ENCODE measurements at regions not wholly inside any gene's neighbourhood (a gene's known extent, or its start where the extent isn't known, plus 50 kb on each side); places are given as distances from the start of the nearest gene placed in this dataset.

DNA sequence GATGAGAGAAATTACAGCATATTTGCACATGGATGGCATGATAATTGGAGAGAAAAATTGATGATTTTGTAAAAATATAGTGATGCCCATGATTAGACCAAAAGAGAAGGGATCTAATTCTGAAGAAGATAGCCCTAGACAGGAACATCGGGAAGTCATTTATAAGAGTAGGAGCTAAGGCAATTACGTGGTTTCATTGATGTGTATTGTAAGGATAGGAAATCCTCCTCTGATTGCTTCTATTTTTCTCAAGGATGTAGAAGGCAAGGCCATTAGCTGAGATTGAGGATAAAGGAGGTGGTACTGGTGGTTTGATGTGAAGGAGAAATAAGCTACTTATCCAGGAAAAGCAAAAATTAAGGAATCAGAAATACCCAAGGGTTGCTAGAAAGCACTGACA is 176.5 kb upstream of the SOX11 start:
- H3K4me3 ChIP-seq (ENCODE audit: low read depth, low read length): no peak overlapping the region
- TF ChIP-seq, protein P1, sequence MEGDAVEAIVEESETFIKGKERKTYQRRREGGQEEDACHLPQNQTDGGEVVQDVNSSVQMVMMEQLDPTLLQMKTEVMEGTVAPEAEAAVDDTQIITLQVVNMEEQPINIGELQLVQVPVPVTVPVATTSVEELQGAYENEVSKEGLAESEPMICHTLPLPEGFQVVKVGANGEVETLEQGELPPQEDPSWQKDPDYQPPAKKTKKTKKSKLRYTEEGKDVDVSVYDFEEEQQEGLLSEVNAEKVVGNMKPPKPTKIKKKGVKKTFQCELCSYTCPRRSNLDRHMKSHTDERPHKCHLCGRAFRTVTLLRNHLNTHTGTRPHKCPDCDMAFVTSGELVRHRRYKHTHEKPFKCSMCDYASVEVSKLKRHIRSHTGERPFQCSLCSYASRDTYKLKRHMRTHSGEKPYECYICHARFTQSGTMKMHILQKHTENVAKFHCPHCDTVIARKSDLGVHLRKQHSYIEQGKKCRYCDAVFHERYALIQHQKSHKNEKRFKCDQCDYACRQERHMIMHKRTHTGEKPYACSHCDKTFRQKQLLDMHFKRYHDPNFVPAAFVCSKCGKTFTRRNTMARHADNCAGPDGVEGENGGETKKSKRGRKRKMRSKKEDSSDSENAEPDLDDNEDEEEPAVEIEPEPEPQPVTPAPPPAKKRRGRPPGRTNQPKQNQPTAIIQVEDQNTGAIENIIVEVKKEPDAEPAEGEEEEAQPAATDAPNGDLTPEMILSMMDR (conservative IDR thresholded peaks at IDR 0.05; ENCODE audit: low read depth, low read length): no peak

DNA sequence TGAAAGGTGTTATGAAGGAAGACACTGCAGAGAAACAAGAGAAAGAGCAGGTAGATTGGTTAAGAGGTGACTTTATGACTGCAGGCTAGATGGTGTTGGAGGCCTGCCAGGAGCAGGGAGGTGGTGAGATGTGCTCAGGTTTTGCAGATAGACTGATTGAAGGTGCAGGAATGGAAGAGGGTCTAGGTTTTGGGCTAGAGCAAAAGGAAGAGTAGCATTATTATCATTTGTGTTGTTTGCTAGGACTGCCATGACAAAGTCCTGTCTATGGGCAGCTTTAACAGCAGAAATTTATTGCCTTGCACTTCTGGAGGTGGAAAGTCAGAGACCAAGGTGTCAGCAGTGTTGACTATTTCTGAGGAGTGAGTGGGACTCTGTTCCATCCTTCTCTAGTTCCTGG is 172.9 kb upstream of the SOX11 start:
- TF ChIP-seq, protein P1 (conservative IDR thresholded peaks at IDR 0.05; ENCODE audit: low read depth, low read length): no peak
- no peak overlapping the region for H3K4me3 ChIP-seq (ENCODE audit: low read depth, low read length)
- DNase-seq (ENCODE audit: low read depth): no peak

More for the DNA sequence above, 176.5 kb upstream of the SOX11 start:
- DNase-seq (ENCODE audit: low read depth): no peak

DNA sequence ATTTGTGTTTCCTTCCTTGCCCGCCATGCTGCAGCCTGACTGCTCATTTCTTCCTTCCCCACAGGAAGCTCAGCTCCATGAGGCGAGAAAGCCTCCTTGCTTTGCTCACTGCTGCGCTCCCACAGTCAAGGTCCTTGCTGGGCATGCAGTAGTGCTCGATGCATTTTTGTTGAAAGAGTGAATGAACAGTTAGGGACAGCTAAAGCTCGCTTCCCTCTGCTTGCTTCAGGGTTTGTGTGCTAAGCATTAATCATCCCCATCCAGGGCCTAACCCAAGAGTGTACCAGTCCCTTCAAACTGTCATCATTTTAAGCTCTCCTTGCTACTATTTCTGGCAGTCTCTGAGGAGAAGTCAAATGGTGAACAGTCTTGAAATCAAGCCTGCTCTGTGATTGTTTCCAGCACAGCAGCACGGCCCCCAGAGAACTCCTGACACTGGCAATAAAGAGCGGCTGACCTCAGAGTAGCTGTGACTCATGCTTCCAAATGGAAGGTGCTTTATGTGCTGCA is 171.7 kb upstream of the SOX11 start:
- TF ChIP-seq, protein P1 (conservative IDR thresholded peaks at IDR 0.05; ENCODE audit: low read depth, low read length): no peak
- peak; percentile 34 for DNase-seq (ENCODE audit: low read depth)
- no peak overlapping the region for H3K4me3 ChIP-seq (ENCODE audit: low read depth, low read length)

DNA sequence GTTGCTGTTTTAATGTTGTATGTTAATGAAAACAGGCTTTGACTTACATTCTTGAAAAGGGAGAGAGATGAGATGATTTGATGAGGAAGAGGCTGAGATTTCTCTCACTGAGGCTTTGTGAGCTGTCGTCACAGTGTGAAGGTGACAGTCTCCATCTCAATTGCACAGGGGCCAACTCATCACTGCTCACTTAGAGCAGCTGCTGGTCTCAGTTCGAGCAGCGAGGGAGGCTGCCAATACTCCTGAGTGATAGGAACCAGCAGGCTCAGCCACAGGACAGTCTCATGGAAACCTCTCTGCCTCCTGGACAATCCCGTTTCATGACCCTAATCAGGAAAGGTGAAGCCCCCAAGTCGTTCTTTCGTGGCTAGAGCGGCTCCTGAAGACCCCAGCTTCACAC is 170.7 kb upstream of the SOX11 start:
- TF ChIP-seq, protein P1 (conservative IDR thresholded peaks at IDR 0.05; ENCODE audit: low read depth, low read length): no peak
- no peak for DNase-seq (ENCODE audit: low read depth)
- no peak overlapping the region for H3K4me3 ChIP-seq (ENCODE audit: low read depth, low read length)

DNA sequence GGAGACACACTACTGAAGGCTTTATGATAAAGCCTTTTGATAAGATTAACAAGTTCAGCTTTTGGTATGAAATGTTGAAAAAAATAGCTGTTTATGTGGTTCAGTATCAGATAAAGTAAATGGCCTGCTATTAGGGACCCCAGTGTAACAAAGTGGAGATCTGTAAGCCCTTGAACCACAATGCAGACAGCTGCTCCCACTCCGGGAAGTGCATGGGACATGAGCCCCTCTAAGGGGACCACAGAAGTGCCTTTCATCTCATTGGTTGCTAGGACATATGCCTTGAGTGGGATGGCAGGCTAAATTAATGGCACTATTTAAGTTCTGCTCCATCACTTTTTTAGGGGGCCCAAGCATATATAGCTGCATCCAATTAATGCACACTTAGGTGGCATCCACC is 167.6 kb upstream of the SOX11 start:
- no peak for DNase-seq (ENCODE audit: low read depth)
- TF ChIP-seq, protein P1 (conservative IDR thresholded peaks at IDR 0.05; ENCODE audit: low read depth, low read length): no peak
- no peak overlapping the region for H3K4me3 ChIP-seq (ENCODE audit: low read depth, low read length)

DNA sequence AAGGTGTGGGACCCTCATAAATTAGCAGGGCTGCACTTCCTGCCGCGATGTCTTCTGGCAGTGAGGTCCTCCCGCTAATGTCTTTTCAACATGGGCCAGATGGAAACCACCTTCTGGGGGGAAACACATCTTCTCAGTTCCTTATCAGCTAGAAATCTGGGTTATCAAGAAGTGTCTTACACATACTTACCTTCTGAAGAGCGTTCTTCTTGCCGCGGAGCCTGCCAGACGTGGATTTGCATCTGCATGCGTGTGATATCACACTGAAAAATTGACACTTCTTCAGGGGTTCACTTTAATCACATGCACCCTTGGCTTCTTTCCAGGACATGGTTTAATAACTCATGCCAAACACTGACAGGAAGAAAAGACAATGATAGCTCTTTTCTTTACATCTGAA is 163.5 kb upstream of the SOX11 start:
- TF ChIP-seq, protein P1 (conservative IDR thresholded peaks at IDR 0.05; ENCODE audit: low read depth, low read length): no peak
- no peak overlapping the region for H3K4me3 ChIP-seq (ENCODE audit: low read depth, low read length)
- DNase-seq (ENCODE audit: low read depth): no peak

DNA sequence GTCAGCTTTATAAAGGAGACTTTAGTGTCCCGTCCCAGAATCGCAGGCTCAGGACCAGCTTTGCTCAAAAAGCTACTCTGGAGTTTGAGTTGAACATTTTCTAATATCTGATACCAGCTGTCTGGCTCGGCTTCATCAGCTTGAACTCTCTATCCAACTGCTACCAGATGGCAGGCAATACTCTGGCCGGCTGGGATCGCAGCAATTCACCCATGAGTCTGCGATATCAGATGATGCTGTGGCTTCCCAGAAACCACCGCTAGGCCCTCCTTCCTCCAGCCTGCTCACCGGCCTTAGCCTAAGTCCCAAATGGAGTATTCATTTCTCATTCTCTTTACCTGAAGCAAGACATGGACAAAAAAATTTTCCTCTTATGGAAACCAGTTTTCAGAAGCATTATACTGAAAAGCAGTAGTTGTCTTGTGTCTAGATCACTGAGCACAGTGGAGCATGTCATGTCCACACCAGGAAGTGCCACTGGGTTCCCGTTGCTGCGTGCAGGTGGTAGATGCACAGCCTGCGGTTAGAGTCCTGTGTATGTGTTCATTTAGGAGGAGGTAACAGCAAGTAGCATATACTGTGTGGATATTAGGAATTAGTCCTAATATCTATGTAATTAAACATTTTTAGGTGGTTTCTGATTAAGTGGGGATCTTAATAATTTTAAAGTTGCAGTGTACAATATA is 162.0 kb upstream of the SOX11 start:
- H3K4me3 ChIP-seq (ENCODE audit: low read depth, low read length): no peak overlapping the region
- TF ChIP-seq, protein P1 (conservative IDR thresholded peaks at IDR 0.05; ENCODE audit: low read depth, low read length): no peak
- DNase-seq (ENCODE audit: low read depth): no peak

Measured in choroid plexus epithelial cell (primary cell).